GM12875 (cell line): ENCODE measurements at regions not wholly inside any gene's neighbourhood (a gene's known extent, or its start where the extent isn't known, plus 50 kb on each side); places are given as distances from the start of the nearest gene placed in this dataset.

ENCODE experiments used
- H3K4me3 ChIP-seq: one replicate; pipeline ENCODE4 v1.5.1; 2011; ENCODE audit warnings: low read depth, low read length, control low read depth
- CTCF ChIP-seq: IDR thresholded peaks from 2 replicates; pipeline ENCODE4 v1.5.1; 2011; ENCODE audit warnings: low read depth, mild to moderate bottlenecking, control low read depth, inconsistent platforms, low read length, moderate library complexity, borderline replicate concordance; ENCODE audit not compliant: insufficient read depth

GRCh38 chr6:134510920-134511319 is 193.0 kb upstream of the SGK1 start:
- no peak overlapping the region for H3K4me3 ChIP-seq
- TF ChIP-seq CTCF, result no peak

DNA sequence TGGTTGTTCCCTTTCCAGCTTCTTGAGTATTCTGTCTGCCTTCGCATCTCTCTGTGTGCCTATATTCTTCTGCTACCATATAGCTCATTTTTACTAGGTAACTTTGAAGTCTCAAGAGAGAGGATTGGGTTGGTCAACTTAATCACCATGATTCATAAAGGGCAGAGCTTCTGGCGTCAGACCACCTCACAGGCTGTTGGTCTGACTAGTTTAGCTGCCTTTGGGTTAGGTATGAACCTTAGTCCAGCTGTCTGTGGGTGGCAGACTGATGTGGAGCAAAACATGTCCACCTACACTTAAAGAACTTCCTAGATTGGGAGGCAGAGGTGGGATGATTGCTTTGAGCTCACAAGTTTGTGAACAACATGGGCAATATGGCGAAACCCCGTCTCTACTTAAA is 192.2 kb upstream of the SGK1 start:
- TF ChIP-seq CTCF, result no peak

DNA sequence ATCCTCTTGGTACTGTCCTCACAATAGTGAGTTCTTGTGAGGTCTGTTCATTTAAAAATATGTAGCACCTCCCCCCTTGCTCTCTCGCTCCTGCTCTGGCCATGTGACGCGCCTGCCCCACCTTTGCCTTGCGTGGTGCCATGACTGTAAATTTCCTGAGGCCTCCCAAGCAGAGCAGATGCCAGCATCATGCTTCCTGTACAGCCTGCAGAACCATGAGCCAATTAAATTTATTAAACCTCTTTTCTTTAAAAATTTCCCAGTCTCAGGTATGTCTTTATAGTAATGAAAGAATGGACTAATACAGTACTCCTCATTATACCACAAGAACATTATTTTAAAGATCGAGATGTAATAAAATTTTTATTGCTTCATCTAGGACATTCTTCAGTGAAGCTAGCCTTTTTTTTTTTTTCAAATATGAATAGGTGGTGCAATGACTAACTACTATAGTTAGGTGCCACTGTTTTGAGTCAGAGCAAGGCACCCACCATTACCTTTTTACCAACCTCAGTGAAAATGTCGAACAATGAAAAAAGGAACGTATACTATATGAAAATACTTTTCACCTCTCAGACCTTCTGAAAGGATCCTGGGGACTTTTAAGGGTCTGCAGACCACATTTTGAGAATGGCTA is 191.1 kb upstream of the SGK1 start:
- no peak overlapping the region for H3K4me3 ChIP-seq
- TF ChIP-seq CTCF, result no peak

More for the DNA sequence above, 192.2 kb upstream of the SGK1 start:
- H3K4me3 ChIP-seq, result no peak overlapping the region

DNA sequence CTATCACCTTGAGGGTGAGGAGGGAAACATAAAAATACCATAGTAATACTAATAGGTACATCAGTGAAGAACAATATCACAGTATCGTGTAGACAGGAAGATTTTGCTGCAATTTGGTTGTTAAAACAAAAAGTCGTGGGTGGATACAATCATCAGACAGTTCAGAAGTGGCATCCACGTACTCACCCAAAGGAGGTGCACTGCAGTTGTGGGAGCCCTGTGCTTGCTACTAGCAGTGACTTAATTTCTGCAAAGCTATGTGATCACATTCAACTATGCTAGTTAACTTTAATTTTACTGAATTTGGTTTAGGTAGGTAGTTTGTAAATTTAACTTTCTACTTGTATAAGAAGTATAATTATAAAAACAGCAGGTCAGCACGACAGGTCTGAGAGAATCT is 188.2 kb upstream of the SGK1 start:
- no peak overlapping the region for H3K4me3 ChIP-seq
- TF ChIP-seq CTCF, result no peak

GRCh38 chr6:134503585-134504281 is 185.8 kb upstream of the SGK1 start:
- no peak for TF ChIP-seq CTCF
- H3K4me3 ChIP-seq, result no peak overlapping the region

GRCh38 chr6:134502614-134503549 is 185.0 kb upstream of the SGK1 start:
- TF ChIP-seq CTCF, result no peak
- H3K4me3 ChIP-seq, result no peak overlapping the region
